Omental fat pad (tissue), 3 donors: ENCODE measurements at regions not wholly inside any gene's neighbourhood (a gene's known extent, or its start where the extent isn't known, plus 50 kb on each side); places are given as distances from the start of the nearest gene placed in this dataset.

Experiments
- ATAC-seq: fragments of 150-250 bp; one replicate; pipeline ENCODE4 v1.9.1; 2016; ENCODE audit warnings: mild to moderate bottlenecking, moderate library complexity; ENCODE audit not compliant: low FRiP score
- DNase-seq: peaks from one replicate; pipeline ENCODE4 v3.0.0-alpha.2; 2019; ENCODE audit warnings: low spot score
- TF ChIP-seq, protein P1 (sequence below), 3 donors: fragments of 450-650 bp; IDR thresholded peaks; one replicate each; pipeline ENCODE4 v1.5.1; 2016 to 2017; ENCODE audit warnings: antibody characterized with exemption in 3 of 3, mild to moderate bottlenecking in 3 of 3, moderate library complexity in 2 of 3

DNA sequence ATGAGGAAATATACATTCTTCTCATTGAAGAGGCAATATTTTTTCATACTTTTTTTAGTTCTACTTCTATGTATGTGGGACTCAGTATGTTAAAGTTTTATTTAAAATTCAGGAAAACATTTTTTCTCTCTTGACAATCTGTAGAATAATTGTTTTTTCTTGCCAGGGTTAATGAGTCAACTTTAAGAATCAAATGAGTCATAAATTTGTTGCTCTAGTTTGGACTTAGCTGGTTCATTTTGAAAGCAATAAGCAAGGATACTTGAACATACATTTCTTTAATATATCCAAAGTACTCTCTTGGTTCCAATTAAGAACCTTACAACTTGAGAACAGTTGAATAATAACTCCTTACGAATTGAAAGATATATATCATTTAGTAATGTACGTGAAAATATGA, 1145.3 kb upstream of the B3GALT2 start:
- DNase-seq = no peak
- TF ChIP-seq, protein P1, sequence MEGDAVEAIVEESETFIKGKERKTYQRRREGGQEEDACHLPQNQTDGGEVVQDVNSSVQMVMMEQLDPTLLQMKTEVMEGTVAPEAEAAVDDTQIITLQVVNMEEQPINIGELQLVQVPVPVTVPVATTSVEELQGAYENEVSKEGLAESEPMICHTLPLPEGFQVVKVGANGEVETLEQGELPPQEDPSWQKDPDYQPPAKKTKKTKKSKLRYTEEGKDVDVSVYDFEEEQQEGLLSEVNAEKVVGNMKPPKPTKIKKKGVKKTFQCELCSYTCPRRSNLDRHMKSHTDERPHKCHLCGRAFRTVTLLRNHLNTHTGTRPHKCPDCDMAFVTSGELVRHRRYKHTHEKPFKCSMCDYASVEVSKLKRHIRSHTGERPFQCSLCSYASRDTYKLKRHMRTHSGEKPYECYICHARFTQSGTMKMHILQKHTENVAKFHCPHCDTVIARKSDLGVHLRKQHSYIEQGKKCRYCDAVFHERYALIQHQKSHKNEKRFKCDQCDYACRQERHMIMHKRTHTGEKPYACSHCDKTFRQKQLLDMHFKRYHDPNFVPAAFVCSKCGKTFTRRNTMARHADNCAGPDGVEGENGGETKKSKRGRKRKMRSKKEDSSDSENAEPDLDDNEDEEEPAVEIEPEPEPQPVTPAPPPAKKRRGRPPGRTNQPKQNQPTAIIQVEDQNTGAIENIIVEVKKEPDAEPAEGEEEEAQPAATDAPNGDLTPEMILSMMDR (IDR thresholded peaks at IDR 0.05) = no peak
- ATAC-seq = no peak

DNA sequence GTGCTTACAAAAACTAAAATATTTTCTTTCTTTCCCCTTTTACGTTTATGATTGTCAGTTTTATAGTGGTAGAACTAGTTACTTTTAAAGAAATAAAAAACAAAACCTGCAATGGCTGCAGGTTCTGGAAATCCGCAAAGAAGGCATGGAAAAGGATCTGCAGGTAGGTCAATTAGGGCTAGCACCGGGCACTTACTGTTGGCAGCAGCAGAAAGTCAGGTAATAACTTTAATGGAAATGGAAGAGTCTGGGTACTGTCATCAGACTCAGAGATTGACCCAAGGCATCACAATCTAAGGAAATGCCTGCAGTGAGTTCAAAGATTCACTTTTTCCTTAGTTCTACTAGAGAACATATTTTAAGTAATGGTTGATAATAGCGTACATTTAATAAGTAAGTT, 1136.3 kb upstream of the B3GALT2 start:
- TF ChIP-seq, protein P1 (IDR thresholded peaks at IDR 0.05) = no peak
- DNase-seq (no peak), ATAC-seq (no peak)

GRCh38 chr1:194318790-194319280, 1132.4 kb upstream of the B3GALT2 start:
- DNase-seq = no peak
- no peak for ATAC-seq
- TF ChIP-seq, protein P1 (IDR thresholded peaks at IDR 0.05) = no peak

GRCh38 chr1:194309697-194310096, 1123.3 kb upstream of the B3GALT2 start:
- ATAC-seq (no peak), DNase-seq (no peak)
- TF ChIP-seq, protein P1 (IDR thresholded peaks at IDR 0.05) = no peak

DNA sequence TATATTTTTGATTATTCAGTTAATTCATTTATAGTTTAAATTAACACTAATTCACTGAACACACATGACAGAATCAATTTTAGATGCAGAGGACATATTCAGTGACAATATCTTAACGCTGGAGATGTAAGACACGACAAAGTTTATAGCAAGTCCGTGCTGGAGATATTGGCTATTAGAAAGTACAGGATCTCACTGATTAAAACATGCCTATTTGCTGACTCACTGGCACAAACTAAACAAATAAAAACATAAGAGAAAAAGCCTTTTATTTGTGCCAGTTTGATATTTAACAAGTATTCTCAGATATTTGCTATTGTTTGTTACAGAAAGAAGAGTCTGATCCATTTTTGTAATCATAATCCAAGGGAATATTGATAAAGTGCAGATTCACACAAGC, 1122.9 kb upstream of the B3GALT2 start:
- DNase-seq = no peak
- TF ChIP-seq, protein P1 (IDR thresholded peaks at IDR 0.05) = no peak
- ATAC-seq = no peak

DNA sequence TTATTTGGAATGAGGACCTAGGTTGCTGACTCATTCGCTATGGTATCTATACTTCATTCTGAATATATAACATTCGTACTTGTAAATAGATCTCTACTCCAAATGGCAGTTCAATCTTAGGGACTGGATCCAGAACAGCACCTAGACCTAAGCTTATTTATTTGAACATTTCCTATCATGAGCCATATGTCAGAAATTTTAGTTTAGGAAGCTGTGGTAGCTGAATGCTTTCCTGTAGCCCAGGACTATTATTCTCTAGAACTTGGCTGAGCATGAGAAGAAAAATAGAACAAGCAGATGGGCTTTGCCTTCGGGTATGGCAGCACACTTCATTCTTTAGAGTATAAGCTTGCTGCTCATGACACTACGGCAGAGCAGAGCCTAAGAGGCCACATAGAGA, 1114.4 kb upstream of the B3GALT2 start:
- DNase-seq (no peak), ATAC-seq (no peak)
- TF ChIP-seq, protein P1 (IDR thresholded peaks at IDR 0.05) = no peak

GRCh38 chr1:194300340-194300739, 1113.9 kb upstream of the B3GALT2 start:
- TF ChIP-seq, protein P1 (IDR thresholded peaks at IDR 0.05) = no peak
- DNase-seq (no peak), ATAC-seq (no peak)
